ENCODE measurements at regions not wholly inside any gene's neighbourhood (a gene's known extent, or its start where the extent isn't known, plus 50 kb on each side); places are given as distances from the start of the nearest gene placed in this dataset.

- TF ChIP-seq POLR2AphosphoS5 (IDR thresholded peaks at IDR 0.05; ENCODE audit: low read depth): no peak
- TF ChIP-seq CTCF (conservative IDR thresholded peaks at IDR 0.05; ENCODE audit: low read depth in 2 of 2): no peak
- TF ChIP-seq ETS1 (IDR thresholded peaks at IDR 0.05): no peak
- no peak for TF ChIP-seq EZH2 (IDR thresholded peaks at IDR 0.05; ENCODE audit: low read depth, unreplicated experiment)
- TF ChIP-seq REST (IDR thresholded peaks at IDR 0.05; ENCODE audit: unreplicated experiment): no peak
- TF ChIP-seq CREB1 (CRISPR knock-in tag; IDR thresholded peaks at IDR 0.05; ENCODE audit: low read depth): no peak
- no peak for TF ChIP-seq EZH2phosphoT487 (IDR thresholded peaks at IDR 0.05; ENCODE audit: unreplicated experiment)
- TF ChIP-seq NANOG (IDR thresholded peaks at IDR 0.05; ENCODE audit: borderline replicate concordance): no peak
Measured at GRCh38 chr6:56377295-56377694, 129.9 kb upstream of the COL21A1 start.
